CD1c-positive myeloid dendritic cell (primary cell): ENCODE measurements at regions not wholly inside any gene's neighbourhood (a gene's known extent, or its start where the extent isn't known, plus 50 kb on each side); places are given as distances from the start of the nearest gene placed in this dataset.

Experiments used
- DNase-seq: peaks from one replicate; pipeline ENCODE4 v3.0.0-alpha.2; 2016; ENCODE audit errors: extremely low spot score

GRCh38 chr2:199025146-199025545, 432.6 kb downstream of the SATB2 start:
- DNase-seq: no peak

GRCh38 chr2:199024224-199024623, 433.5 kb downstream of the SATB2 start:
- no peak for DNase-seq

GRCh38 chr2:199019898-199020507, 437.7 kb downstream of the SATB2 start:
- no peak for DNase-seq

- no peak for DNase-seq
These were observed 438.9 kb downstream of the SATB2 start for GRCh38 chr2:199018826-199019225.

DNA sequence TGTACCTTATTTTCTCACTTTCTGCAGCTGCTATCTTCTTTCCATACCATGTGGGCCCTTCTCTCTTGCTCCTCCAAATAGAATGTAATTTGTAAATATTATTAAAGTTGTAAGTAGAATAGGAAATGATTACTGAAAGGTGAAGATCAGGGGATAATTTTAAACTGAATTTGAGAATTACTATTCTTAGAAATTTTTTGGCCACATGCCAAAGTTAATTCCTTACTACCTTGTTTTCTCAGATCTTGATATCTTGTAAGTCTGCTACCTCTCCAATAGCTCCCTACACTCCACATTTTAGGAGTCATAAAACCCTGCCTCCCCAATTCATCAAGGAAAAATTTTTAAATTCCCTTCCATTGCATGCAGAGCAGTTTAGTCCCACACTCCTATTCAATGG, 442.7 kb downstream of the SATB2 start:
- no peak for DNase-seq

GRCh38 chr2:199014226-199014625, 443.5 kb downstream of the SATB2 start:
- no peak for DNase-seq

- no peak for DNase-seq
These were observed 445.8 kb downstream of the SATB2 start for GRCh38 chr2:199011908-199012307.

- no peak for DNase-seq
These were observed 463.1 kb downstream of the SATB2 start for GRCh38 chr2:198994678-198995077.

GRCh38 chr2:198991431-198991830, 466.3 kb downstream of the SATB2 start:
- no peak for DNase-seq

DNA sequence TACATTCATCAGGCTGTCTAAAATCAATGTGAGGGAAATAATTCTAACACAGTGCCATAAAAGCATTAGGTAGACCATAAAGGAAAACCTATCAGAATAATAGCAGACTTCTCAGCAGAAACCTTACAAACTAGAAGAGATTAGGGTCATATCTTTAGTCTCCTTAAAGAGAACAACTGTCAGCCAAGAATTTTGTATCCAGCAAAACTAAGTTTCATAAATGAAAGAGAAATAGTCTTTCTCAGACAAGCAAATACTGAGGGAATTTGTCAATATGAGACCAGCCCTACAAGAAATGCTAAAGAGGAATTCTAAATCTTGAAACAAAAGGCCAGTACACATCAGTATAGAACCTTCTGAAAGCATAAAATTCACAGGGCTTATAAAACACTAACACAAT, 482.0 kb downstream of the SATB2 start:
- DNase-seq: no peak

GRCh38 chr2:198973785-198974184, 484.0 kb downstream of the SATB2 start:
- DNase-seq: no peak

- no peak for DNase-seq
These were observed 484.6 kb downstream of the SATB2 start for GRCh38 chr2:198973181-198973580.

GRCh38 chr2:198968545-198968944, 489.2 kb downstream of the SATB2 start:
- DNase-seq: no peak

- no peak for DNase-seq
These were observed 491.5 kb downstream of the SATB2 start for GRCh38 chr2:198966269-198966668.

- DNase-seq: no peak
These were observed 496.2 kb downstream of the SATB2 start for GRCh38 chr2:198961547-198961946.

DNA sequence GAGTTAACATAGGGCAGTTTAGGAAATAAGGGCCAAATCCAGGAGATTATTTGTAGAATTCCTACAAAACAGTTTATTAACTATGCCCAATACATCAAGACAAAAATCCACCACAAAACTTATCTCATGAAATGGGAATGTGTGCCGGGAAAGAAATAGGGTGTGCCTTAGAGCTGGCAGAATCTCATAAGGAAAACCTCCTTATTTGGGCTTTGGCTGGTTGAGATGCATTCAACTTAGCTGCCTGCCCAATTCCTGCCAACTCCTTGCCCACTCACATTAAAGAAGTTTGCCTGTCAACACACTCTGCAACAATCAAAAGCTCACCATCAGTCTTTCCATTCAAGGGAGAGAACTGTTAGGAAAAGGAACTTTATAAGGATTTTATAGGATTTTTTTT, 500.6 kb downstream of the SATB2 start:
- no peak for DNase-seq

DNA sequence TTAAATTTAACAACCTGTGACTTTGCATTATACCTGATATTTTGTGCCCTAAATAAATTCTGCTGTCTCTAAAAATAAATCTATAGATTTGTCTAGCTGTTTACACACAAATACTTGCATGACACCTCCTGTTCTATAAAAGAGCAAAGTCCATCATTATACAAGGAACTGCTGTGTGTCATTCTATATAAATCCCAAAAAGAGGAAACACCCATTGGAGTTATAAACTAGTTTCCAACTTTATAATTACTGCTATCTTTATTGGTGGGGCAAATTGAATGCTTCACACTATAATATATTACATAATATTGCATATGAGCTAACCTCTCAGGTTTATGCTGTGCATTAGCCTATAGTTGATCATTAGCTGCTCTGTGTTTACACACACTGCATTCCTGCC, 504.4 kb downstream of the SATB2 start:
- DNase-seq: no peak

DNA sequence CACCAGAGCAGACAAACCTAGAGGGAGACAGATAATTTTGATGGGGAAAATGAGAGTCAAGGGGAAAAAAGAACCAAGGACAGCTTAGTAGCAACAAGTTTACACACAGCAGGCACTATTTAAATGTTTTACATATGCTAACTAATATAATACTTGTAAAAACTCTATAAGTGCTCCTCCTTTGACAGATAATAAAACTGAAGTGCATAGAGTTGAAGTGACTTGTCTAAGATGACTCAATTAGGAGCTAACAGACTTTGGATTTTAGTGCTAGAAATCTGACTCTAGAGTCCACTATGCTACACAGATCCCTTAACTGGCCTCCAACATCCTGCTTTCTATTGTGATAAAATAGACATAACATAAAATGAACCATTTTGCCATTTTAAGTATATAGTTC, 506.9 kb downstream of the SATB2 start:
- no peak for DNase-seq

- no peak for DNase-seq
These were observed 512.2 kb downstream of the SATB2 start for GRCh38 chr2:198945496-198945895.

DNA sequence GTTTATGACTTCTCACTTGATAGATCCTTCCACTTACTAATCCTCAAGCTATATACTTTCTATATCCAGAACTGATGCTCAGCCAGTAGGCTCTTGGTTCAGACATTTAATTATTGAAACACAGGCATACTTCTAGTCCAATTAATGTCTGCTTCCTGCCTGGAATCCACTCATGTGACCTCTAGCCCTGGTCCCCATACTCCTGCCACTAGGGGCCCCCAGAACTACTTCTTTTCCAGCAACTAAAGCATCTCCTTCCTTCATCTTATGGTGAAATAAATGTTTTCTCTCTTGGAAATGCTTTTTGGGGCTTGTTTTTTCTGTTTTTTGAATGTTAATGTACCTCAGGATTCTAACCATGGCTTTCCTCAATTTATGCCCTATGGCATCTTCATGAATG, 527.6 kb downstream of the SATB2 start:
- no peak for DNase-seq

- DNase-seq: no peak
These were observed 529.7 kb downstream of the SATB2 start for GRCh38 chr2:198928026-198928425.

DNA sequence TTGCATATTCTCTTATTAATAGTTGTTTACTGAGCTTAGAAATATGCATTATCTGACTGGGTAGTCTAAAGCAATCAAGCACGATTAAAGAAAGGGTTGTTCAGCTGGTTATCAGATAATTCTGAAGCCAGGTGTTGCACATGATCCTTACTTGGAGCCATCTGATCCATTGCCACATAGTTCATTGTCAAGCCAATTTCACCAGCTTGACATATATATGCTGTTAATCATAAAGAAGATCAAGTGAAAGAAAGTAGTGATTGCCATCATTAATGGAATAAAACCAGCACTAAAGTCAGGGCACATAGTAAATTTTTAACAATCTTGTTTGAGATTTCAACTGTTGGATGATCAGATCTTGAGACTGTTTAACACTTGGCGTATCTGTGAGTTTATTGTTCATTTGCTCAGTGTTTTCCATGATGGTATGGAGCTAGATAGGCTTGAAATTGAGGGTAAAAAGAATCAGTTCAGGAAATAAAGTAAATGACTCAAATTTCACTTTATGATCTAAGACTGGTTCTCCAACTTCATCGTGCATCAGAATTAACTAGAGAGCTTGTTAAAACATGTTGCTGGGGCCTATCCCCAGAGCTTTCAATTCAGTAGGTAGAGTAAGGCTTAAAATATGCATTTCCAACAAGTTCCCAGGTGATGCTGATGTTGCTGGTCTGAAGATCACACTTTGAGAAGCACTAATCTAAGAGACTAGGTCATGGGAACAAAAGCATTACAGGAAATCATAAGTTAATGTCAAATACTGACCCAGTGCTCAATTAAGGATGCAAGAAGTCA, 539.6 kb downstream of the SATB2 start:
- no peak for DNase-seq

DNA sequence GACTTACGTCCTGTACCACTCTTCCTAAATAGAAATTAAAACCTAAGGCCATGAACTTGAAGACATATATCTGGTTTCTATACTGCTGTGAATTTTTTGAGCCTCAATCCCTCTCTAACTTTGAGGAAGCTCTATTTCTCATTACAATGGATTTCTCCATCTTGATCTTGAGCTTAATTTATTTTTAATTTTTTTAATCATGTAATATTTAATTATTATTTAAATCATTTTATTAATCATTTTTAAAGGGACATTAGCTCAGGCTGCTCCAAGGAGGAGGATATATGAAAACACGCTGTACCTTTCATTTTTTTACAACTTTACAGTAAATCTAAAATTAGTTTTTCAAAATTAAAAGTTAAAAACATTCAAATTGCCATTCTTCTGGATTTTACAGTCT, 540.5 kb downstream of the SATB2 start:
- DNase-seq: no peak
